NB4 (cell line): ENCODE measurements at regions not wholly inside any gene's neighbourhood (a gene's known extent, or its start where the extent isn't known, plus 50 kb on each side); places are given as distances from the start of the nearest gene placed in this dataset.

Experiments used
- DNase-seq: peaks from one replicate; pipeline ENCODE4 v3.0.0; 2010; ENCODE audit warnings: low read depth
- H3K4me3 ChIP-seq: one replicate; pipeline ENCODE4 v1.5.1; 2011; ENCODE audit warnings: mild to moderate bottlenecking, low read depth, low read length, moderate library complexity
- CTCF ChIP-seq: IDR thresholded peaks from one replicate; pipeline ENCODE4 v1.5.1; 2012; ENCODE audit warnings: low read depth, low read length
- MAX ChIP-seq: IDR thresholded peaks from 2 replicates; pipeline ENCODE4 v1.6.1; 2011; ENCODE audit warnings: low read depth, low read length
- MYC ChIP-seq: IDR thresholded peaks from 2 replicates; pipeline ENCODE4 v1.6.1; 2011; ENCODE audit warnings: low read depth, low read length
- POLR2A ChIP-seq: IDR thresholded peaks from 2 replicates; pipeline ENCODE4 v1.6.1; 2011; ENCODE audit warnings: mild to moderate bottlenecking; ENCODE audit not compliant: insufficient read length; ENCODE audit errors: extremely low read depth

DNA sequence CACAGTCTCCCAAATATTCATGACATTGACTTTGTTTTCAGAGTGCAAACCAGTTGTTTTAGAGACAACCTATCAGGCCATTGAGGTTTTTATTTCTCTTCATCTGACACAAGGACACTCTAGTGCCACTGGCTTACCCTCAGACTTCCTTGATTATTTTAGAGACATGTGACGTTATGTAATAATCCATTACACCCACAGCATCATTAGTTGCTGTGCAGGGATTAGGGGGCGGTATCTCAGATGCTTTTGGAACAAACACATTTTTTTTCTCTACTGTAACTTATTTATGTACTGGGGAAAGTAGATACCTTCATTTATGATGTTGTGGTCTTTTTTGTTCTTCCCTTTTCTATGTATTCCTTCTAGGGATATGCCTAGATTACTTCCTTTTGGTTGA is 2293.1 kb downstream of the PCDH7 start:
- no peak overlapping the region for H3K4me3 ChIP-seq
- no peak for DNase-seq
- no peak for TF ChIP-seq MAX
- TF ChIP-seq MYC = no peak
- TF ChIP-seq POLR2A = no peak
- TF ChIP-seq CTCF = no peak

GRCh38 chr4:33025236-33025635 is 2305.1 kb downstream of the PCDH7 start:
- TF ChIP-seq CTCF (no peak), MYC (no peak), POLR2A (no peak), MAX (no peak)
- H3K4me3 ChIP-seq = no peak overlapping the region
- no peak for DNase-seq

DNA sequence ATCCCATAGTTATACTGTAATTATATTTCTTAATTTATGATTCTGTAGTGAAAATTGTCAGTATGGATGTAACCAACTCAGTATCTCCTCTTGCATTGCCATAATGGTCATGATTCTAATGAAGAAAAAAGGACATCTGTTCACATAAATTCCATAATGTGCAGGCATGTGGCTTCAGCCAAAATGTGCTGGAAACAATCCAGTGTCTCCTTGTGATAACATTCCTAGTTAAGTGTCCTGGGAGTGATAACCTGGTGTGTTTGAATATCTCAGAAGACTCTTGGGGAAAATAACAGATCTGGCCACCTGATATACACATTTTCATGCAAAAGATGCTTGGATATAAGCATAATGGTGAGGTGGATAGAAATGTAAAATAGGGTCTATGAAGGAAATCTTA is 2309.8 kb downstream of the PCDH7 start:
- no peak for DNase-seq
- no peak overlapping the region for H3K4me3 ChIP-seq
- TF ChIP-seq MAX (no peak), MYC (no peak), CTCF (no peak), POLR2A (no peak)

DNA sequence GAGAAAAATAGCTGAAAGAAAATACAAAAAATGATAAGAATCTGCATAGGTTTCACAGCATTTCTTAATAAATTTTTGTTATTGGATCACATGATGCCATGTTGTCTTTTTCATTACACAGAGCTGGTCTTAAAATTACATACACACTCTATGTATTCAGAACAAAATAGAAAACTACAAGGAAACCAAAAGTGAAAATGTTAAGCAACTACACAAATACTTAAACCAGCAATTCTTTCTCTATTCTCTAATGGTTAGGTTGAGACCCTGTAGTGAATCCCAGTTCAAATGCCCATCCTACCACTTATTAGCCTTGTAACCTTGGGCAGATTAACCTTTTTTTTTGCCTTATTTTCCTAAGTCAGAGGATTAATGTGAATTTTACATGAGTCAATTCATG is 2311.2 kb downstream of the PCDH7 start:
- TF ChIP-seq MAX (no peak), CTCF (no peak), MYC (no peak), POLR2A (no peak)

DNA sequence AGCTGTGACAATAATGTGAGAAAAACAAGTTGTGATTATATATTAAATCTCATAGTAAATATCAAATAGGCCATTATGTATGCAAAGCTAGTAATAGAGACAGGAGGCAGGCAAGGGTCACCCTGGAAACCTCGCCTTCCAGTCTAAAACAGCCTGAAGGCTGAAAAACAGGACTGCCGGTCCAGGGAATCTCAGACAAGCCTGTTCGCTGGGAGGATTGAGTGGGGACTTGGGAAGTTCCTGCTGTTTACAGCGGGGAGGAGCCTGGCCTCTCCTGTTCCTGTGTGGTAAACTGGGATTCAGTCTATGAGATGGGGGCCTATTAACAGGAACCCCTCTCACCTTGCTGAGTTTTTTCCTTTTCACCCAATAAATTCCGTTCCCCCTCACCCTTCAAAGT is 2317.3 kb downstream of the PCDH7 start:
- TF ChIP-seq MYC = no peak
- no peak for TF ChIP-seq MAX
- no peak for TF ChIP-seq POLR2A
- no peak for TF ChIP-seq CTCF
- no peak for DNase-seq
- no peak overlapping the region for H3K4me3 ChIP-seq

More for the DNA sequence above, 2311.2 kb downstream of the PCDH7 start:
- no peak for DNase-seq
- no peak overlapping the region for H3K4me3 ChIP-seq

DNA sequence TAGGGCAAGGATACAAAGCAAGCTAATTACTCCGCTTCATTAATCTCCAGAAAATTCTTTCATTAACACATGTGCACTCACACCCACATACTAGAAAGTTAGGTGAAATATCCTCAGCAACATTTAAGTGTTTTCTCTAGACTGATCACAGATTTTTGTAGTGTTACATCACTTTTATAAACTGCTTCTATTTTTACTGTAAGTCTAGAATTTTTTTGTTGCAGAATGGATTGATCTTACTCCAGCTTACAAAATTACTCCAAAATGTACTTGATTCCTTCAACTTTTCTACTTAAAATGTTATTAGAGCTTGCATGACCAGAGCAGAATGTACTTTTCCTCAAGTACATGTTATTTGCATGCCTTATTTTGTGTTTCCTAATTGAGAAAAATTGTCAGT is 2325.2 kb downstream of the PCDH7 start:
- H3K4me3 ChIP-seq = no peak overlapping the region
- no peak for TF ChIP-seq CTCF
- DNase-seq = no peak
